Astrocyte of the cerebellum (primary cell): ENCODE measurements at regions not wholly inside any gene's neighbourhood (a gene's known extent, or its start where the extent isn't known, plus 50 kb on each side); places are given as distances from the start of the nearest gene placed in this dataset.

ENCODE experiments used
- DNase-seq: peaks from one replicate; pipeline ENCODE4 v3.0.0-alpha.2; 2011; ENCODE audit warnings: low read depth
- H3K4me3 ChIP-seq: 2 replicates; pipeline ENCODE4 v1.5.1; 2011; ENCODE audit warnings: mild to moderate bottlenecking, low read depth, low read length, moderate library complexity
- in situ Hi-C: cut with HindIII; loops from 2 replicates; pipeline ENCODE4 v1.10.0; 2017; ENCODE audit warnings: low sequenced_read_pairs
- TF ChIP-seq, protein P1 (sequence below): IDR thresholded peaks from 2 replicates; pipeline ENCODE4 v1.5.1; 2012; ENCODE audit warnings: low read length, low read depth, moderate library complexity, mild to moderate bottlenecking; ENCODE audit errors: missing control alignments

DNA sequence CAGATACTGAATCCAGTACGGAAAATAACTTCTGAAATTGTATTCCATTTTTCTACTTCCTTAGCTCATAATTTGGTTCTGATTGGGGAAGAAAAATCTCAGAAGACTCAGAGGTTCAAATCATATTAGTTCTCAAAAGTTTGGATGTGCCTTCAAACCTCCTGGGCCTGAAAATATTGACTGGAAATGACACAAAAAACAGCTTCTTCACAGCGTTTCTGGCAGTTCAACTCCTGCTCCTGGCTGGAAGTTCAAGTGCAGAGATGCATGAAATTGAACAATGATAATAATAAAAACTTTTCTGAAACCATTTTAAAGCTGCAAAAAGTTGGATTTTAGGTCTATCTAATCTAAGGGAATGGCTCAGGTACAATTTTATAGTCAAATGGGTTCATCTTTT, 1459.9 kb upstream of the CELF4 start:
- no peak for DNase-seq
- TF ChIP-seq, protein P1, sequence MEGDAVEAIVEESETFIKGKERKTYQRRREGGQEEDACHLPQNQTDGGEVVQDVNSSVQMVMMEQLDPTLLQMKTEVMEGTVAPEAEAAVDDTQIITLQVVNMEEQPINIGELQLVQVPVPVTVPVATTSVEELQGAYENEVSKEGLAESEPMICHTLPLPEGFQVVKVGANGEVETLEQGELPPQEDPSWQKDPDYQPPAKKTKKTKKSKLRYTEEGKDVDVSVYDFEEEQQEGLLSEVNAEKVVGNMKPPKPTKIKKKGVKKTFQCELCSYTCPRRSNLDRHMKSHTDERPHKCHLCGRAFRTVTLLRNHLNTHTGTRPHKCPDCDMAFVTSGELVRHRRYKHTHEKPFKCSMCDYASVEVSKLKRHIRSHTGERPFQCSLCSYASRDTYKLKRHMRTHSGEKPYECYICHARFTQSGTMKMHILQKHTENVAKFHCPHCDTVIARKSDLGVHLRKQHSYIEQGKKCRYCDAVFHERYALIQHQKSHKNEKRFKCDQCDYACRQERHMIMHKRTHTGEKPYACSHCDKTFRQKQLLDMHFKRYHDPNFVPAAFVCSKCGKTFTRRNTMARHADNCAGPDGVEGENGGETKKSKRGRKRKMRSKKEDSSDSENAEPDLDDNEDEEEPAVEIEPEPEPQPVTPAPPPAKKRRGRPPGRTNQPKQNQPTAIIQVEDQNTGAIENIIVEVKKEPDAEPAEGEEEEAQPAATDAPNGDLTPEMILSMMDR, result no peak
- in situ Hi-C loops, result no loop called here
- H3K4me3 ChIP-seq, result no peak overlapping the region

DNA sequence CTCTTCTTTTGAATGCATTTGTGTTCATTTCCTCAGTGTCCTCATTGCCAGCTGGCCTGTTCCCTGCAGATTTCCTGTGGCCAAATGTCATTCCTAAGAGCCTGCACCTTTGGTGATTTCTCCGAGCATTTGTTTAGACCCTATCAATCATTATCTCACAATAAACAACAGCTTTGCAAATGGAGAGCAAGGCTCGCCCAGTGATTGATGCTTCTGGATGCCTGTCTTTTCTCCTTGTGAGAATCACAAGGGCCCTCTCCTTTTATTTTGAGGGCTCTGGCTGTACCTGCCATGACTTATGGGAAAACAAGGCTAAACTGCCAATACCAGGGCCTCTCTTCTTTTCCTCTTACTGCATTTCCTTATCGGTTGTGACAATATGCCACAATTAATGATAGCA, 1454.4 kb upstream of the CELF4 start:
- no peak overlapping the region for H3K4me3 ChIP-seq
- in situ Hi-C loops, result no loop called here
- TF ChIP-seq, protein P1, result no peak
- DNase-seq, result no peak

DNA sequence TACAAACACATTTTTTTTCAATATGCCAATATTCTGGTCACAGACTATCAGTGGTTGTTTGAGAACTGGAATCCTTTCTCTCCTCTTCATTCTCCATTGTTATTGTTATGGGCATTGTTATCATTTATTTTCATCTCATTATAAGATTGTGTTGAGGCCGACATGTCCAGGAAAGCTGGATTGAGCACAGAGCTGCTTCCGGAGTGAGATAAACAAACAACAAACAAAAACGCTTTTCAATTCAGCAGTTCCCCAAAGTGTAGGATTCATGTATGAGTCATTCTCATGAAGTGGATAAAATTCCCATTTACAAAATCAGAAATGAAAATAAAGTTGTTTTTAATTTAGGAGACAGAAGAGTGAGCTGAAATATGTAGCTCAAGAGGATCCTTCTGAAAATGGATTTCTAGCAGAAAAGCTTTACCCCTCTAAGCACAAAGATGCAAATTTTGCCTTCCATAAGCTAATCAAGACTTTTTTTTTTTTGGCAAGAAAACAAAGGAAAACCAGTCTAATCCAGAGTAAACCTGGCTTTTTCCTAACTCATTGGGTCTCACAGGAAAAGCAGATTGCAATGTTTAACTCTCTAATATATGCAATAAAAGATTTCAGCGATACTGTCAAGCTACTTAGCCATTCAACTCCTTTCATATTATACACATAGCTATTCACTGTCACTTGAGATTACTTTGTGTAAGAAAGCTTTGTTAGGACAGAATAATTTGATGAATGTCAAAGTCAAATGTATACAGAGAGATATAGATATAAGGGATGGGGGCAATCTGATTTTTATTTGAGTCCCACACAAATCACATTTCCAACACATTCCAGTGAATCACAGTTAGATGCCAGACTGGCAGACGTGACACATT, 1441.7 kb upstream of the CELF4 start:
- TF ChIP-seq, protein P1, result no peak
- no peak for DNase-seq
- in situ Hi-C loops, result no loop called here
- H3K4me3 ChIP-seq, result no peak overlapping the region

DNA sequence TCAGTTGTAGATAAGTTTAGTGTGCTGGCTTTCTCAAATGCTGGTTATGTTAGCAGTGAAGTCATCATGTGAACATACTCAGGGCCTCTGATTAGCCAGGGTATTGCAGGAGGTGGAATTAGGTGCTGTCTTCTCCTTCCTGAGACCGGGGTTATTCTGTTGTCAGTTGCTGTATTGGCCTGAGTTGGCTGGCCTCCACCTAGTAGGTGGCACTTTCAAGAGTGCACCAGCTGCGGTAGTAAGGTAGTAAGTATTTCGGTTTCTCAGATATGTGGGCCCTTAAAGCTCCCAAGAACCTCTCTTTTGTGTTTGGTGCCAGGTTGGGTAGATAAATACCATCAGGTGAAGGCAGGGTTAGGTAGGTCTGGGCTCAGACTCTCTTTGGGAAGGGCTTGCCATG, 1430.5 kb upstream of the CELF4 start:
- TF ChIP-seq, protein P1, result no peak
- DNase-seq, result no peak
- in situ Hi-C loops, result no loop called here

DNA sequence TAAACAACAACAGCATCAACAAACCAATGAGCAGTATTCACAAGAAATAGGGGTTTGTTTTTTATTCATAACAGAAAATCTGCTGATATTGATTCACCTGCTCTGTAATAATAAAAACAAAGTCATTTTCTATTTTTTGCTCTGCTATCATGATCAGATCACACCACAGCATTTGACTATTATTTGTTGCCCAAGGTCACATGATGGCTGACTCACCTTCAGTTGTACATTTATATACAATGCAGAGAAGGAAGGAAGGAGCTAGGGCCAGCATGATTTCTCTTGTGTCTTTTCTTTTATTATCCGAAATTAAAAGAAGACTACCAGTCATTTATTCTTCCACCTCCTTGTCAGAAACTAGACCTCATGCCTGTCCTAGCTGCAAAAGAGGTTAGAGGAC, 1427.7 kb upstream of the CELF4 start:
- in situ Hi-C loops, result no loop called here
- no peak overlapping the region for H3K4me3 ChIP-seq
- TF ChIP-seq, protein P1, result no peak
- DNase-seq, result no peak

More for the DNA sequence above, 1430.5 kb upstream of the CELF4 start:
- no peak overlapping the region for H3K4me3 ChIP-seq

DNA sequence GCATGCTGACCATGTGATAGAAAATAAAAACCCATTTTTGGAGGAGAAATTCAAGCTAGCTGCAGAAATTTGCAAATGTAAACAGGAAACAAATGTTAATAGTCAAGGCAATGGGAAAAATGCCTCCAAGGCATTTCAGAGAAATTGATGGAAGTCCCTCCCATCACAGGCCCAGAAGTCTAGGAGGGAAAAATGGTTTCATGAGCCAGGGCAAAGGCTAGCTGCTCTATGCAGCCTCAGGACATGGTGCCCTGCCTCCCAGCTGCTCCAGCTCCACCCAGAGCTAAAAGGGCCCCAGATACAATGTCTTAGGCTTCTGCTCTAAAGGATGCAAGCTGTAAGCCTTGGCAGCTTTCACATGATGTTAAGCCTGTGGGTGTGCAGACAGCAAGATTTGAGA, 1419.4 kb upstream of the CELF4 start:
- in situ Hi-C loops, result no loop called here
- no peak overlapping the region for H3K4me3 ChIP-seq
- TF ChIP-seq, protein P1, result no peak
- no peak for DNase-seq
